ENCODE measurements at regions not wholly inside any gene's neighbourhood (a gene's known extent, or its start where the extent isn't known, plus 50 kb on each side); places are given as distances from the start of the nearest gene placed in this dataset.

DNA sequence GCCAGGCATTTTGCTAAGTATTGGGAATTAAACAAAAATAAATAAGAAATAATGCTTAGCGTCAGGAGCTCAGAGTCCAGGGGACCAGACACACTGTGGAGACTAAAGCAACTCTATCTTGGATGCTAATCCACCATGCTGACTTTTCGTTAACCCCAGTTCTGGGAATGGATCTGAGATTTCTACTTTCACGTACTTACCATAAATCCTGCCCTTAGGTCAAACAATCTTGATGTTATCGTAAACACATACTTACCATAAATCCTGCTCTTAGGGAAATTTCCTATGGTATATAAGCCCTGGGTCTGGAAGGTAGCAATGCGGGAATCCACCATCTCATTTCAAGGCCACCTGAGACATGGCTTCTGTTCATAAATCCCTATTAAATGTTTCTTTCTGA is 204.5 kb upstream of the IGFBP7 start:
- Histone ChIP-seq H3K27ac (no peak overlapping the region), H3K9me3 (no peaks in the 10 kb centered on the region), H3K36me3 (no peaks in the 10 kb centered on the region), H3K4me1 (no peaks in the 10 kb centered on the region), H3K4me3 (no peak overlapping the region), H3K27me3 (replicated peaks in 1 of 7) (no peaks in the 10 kb centered on the region)
- intact Hi-C loops (cut with DNase I; ENCODE audit: low total_unique reads): no loop called here
- TF ChIP-seq POLR2AphosphoS5 (IDR thresholded peaks at IDR 0.05): no peak
- no peak for TF ChIP-seq POLR2A (IDR thresholded peaks at IDR 0.05)
- TF ChIP-seq CTCF (IDR thresholded peaks at IDR 0.05 in 8 of 11, conservative IDR thresholded peaks at IDR 0.05 in 3 of 11): no peak
- WGBS, 5 donors: 77 to 92% (median 90%) methylated on average over 5 of the region's 5 CpGs
- no peak for DNase-seq

DNA sequence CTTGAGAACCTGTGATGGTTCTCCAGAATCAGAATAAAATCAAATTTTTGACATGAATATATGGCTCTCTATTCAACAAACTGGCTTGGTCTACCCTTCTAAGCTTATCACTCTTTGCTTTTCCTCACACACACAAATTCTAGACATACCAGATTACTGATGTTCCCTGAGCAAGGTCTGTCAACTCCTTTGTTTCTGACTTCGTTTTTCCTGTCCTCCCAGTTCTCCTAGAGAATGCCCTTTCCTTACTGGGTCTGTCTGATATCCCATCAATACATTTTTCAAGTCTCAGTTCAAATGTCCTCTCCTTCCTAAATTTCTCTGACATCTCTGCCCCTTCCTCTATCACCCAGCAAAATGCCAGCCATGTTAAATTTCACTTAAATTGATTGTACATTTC is 202.1 kb upstream of the IGFBP7 start:
- no peak overlapping the region for H3K4me3 ChIP-seq
- H3K36me3 ChIP-seq: no peaks in the 10 kb centered on the region
- no peak for TF ChIP-seq POLR2AphosphoS5 (IDR thresholded peaks at IDR 0.05)
- TF ChIP-seq POLR2A (IDR thresholded peaks at IDR 0.05): no peak
- TF ChIP-seq CTCF (IDR thresholded peaks at IDR 0.05 in 8 of 11, conservative IDR thresholded peaks at IDR 0.05 in 3 of 11): no peak
- no peak overlapping the region for H3K27ac ChIP-seq
- WGBS, 5 donors: 31 to 62% (median 38%) methylated on average over 1 of the region's 1 CpG
- H3K4me1 ChIP-seq: no peaks in the 10 kb centered on the region
- H3K9me3 ChIP-seq: no peaks in the 10 kb centered on the region
- intact Hi-C loops (cut with DNase I; ENCODE audit: low total_unique reads): no loop called here
- DNase-seq: no peak
- no peaks in the 10 kb centered on the region for H3K27me3 ChIP-seq (replicated peaks in 1 of 7)

DNA sequence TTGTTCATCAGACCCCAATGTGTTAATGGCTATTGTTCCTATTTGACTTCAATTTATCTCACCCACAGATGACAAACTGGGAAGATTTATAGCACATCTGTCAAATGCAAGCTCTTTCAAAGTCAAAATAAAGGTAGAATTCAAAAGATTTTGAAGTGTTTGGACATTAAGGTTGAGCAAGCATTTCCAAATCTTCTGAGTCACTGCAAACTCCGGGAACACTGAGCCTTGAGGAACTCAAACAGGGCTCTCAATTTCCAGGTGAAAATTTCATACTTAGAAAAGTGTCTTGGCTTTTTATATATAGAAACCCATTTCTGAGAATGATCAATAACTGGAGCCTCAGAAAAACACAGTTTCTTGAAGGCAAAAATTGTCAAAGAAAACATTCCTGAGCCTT is 199.5 kb upstream of the IGFBP7 start:
- H3K27me3 ChIP-seq (replicated peaks in 1 of 7): no peaks in the 10 kb centered on the region
- 72 to 86% (median 81%) methylated on average over 1 of the region's 1 CpG for WGBS, 5 donors
- no peaks in the 10 kb centered on the region for H3K36me3 ChIP-seq
- H3K27ac ChIP-seq: no peak overlapping the region
- no peaks in the 10 kb centered on the region for H3K4me1 ChIP-seq
- no peak for TF ChIP-seq POLR2A (IDR thresholded peaks at IDR 0.05)
- TF ChIP-seq POLR2AphosphoS5 (IDR thresholded peaks at IDR 0.05): no peak
- no peak for TF ChIP-seq CTCF (IDR thresholded peaks at IDR 0.05 in 8 of 11, conservative IDR thresholded peaks at IDR 0.05 in 3 of 11)
- intact Hi-C loops (cut with DNase I; ENCODE audit: low total_unique reads): no loop called here
- H3K9me3 ChIP-seq: no peaks in the 10 kb centered on the region
- DNase-seq: no peak
- no peak overlapping the region for H3K4me3 ChIP-seq

DNA sequence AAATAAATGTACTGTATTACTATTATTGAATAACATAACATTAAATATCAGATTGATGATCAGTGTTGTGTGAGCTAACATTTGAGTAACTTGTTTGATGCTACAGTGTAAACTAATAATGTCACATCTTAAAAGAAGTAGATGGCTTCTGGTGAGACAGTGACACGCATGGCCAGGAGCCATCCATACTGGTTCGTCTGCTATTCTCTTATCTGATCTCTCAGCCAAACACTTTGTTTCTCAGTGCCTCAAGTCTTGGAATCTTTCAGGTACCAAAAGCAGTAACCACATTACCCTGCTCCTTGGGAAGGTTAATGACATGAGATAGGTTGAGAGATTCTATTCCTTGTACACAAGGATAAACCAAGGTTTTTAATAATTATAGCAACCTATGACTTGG is 198.1 kb upstream of the IGFBP7 start:
- 80 to 95% (median 90%) methylated on average over 2 of the region's 2 CpGs for WGBS, 5 donors
- H3K4me1 ChIP-seq: no peaks in the 10 kb centered on the region
- no peaks in the 10 kb centered on the region for H3K36me3 ChIP-seq
- no peaks in the 10 kb centered on the region for H3K9me3 ChIP-seq
- no peak overlapping the region for H3K27ac ChIP-seq
- no peak overlapping the region for H3K4me3 ChIP-seq
- intact Hi-C loops (cut with DNase I; ENCODE audit: low total_unique reads): no loop called here
- no peaks in the 10 kb centered on the region for H3K27me3 ChIP-seq (replicated peaks in 1 of 7)
- no peak for DNase-seq
- TF ChIP-seq POLR2AphosphoS5 (IDR thresholded peaks at IDR 0.05) (no peak), CTCF (IDR thresholded peaks at IDR 0.05 in 8 of 11, conservative IDR thresholded peaks at IDR 0.05 in 3 of 11) (no peak), POLR2A (IDR thresholded peaks at IDR 0.05) (no peak)

All from spleen (tissue), 11 donors.